HL-60 (cell line): ENCODE measurements at regions not wholly inside any gene's neighbourhood (a gene's known extent, or its start where the extent isn't known, plus 50 kb on each side); places are given as distances from the start of the nearest gene placed in this dataset.

Experiments used
- DNase-seq, 2 experiments: peaks; one replicate each; pipeline ENCODE4 v3.0.0-alpha.2; 2010 to 2020; ENCODE audit warnings: low read depth in 1 of 2, low spot score in 1 of 2
- H3K27ac ChIP-seq: fragments of 250-450 bp; sonication (Bioruptor Pico); replicated peaks from 2 replicates; pipeline ENCODE4 v1.5.1; 2020; ENCODE audit warnings: mild to moderate bottlenecking, moderate library complexity
- H3K27me3 ChIP-seq: fragments of 250-450 bp; sonication (Bioruptor Pico); 2 replicates; pipeline ENCODE4 v1.5.1; 2021; ENCODE audit warnings: mild to moderate bottlenecking, moderate library complexity; ENCODE audit not compliant: insufficient read depth, poor library complexity, severe bottlenecking
- H3K4me3 ChIP-seq: replicated peaks from 2 replicates; pipeline ENCODE4 v1.5.1; 2011; ENCODE audit warnings: mild to moderate bottlenecking, control low read depth, low read length; ENCODE audit not compliant: insufficient read depth
- CTCF ChIP-seq: IDR thresholded peaks from one replicate; pipeline ENCODE4 v1.5.1; 2011; ENCODE audit warnings: low read length, control low read depth, inconsistent platforms; ENCODE audit not compliant: insufficient read depth
- GABPA ChIP-seq: IDR thresholded peaks from 2 replicates; pipeline ENCODE4 v1.6.1; 2012; ENCODE audit warnings: low read depth
- POLR2AphosphoS5 ChIP-seq: IDR thresholded peaks from 2 replicates; pipeline ENCODE4 v1.6.1; 2012; ENCODE audit warnings: low read depth
- REST ChIP-seq: IDR thresholded peaks from 2 replicates; pipeline ENCODE4 v1.6.1; 2012; ENCODE audit warnings: low read depth; ENCODE audit not compliant: insufficient replicate concordance
- SPI1 ChIP-seq: IDR thresholded peaks from 2 replicates; pipeline ENCODE4 v1.6.1; 2012; ENCODE audit warnings: low read depth, mild to moderate bottlenecking, borderline replicate concordance

- Histone ChIP-seq H3K4me3 (no peak overlapping the region), H3K27me3 (peaks cover 5% of the 10 kb centered on the region), H3K27ac (no peak overlapping the region)
- DNase-seq = no peak
- TF ChIP-seq GABPA = no peak
- TF ChIP-seq REST = no peak
- TF ChIP-seq CTCF = no peak
- TF ChIP-seq POLR2AphosphoS5 = no peak
- TF ChIP-seq SPI1 = no peak
Measured at GRCh38 chr13:27721681-27722080, 70.6 kb upstream of the GSX1 start.

- no peak overlapping the region for H3K27ac ChIP-seq
- no peak overlapping the region for H3K4me3 ChIP-seq
- peaks cover 9% of the 10 kb centered on the region for H3K27me3 ChIP-seq
- DNase-seq = peak in 1 of 2 experiments; percentile 15
- TF ChIP-seq POLR2AphosphoS5 (no peak), SPI1 (no peak), REST (no peak), GABPA (no peak), CTCF (no peak)
Measured at GRCh38 chr13:27728271-27728670, 64.0 kb upstream of the GSX1 start.

- TF ChIP-seq CTCF (no peak), POLR2AphosphoS5 (no peak), REST (no peak), SPI1 (no peak), GABPA (no peak)
- H3K27ac ChIP-seq = no peak overlapping the region
- H3K4me3 ChIP-seq = no peak overlapping the region
- peaks cover 9% of the 10 kb centered on the region for H3K27me3 ChIP-seq
- DNase-seq = no peak
Measured at GRCh38 chr13:27730191-27730590, 62.1 kb upstream of the GSX1 start.
